ENCODE measurements at regions not wholly inside any gene's neighbourhood (a gene's known extent, or its start where the extent isn't known, plus 50 kb on each side); places are given as distances from the start of the nearest gene placed in this dataset.

GRCh38 chrX:109831326-109831985 lies 98.4 kb upstream of the ACSL4 start:
- ChIA-PET CTCF (interaction anchor here (1.0 to 2.0 kb wide), 5 partner anchors 11 to 119 kb away, joined by 3 to 7 read pairs (median 4); no protein-coding TSS in a partner anchor), POLR2A (interaction anchor here (1.3 to 1.5 kb wide), 2 partner anchors 16 to 98 kb away, joined by 4 to 6 read pairs; partner anchors contain the start of gene ACSL4)
- no peaks in the 10 kb centered on the region for H3K9me3 ChIP-seq
- TF ChIP-seq EP300 (IDR thresholded peaks at IDR 0.05): no peak
- TF ChIP-seq SMC3 (IDR thresholded peaks at IDR 0.05): no peak
- H3K27ac ChIP-seq: peak overlapping the region; percentile 54 to 61; a peak in 5 of 6 replicates
- H3K4me2 ChIP-seq: peak overlapping the region; percentile 74
- FAIRE-seq (no peak), DNase-seq (ENCODE audit: low read depth in 1 of 2, low spot score in 1 of 2) (no peak), ATAC-seq (no peak)
- peaks cover 41% of the 10 kb centered on the region for H3K4me1 ChIP-seq
- no peak overlapping the region for H3K4me3 ChIP-seq
- 60% methylated on average over 6 of the region's 6 CpGs for WGBS (ENCODE audit: missing lambda C conversion rate)

GRCh38 chrX:109839694-109840567 lies 106.9 kb upstream of the ACSL4 start:
- H3K4me2 ChIP-seq: peak overlapping the region; percentile 60
- no peaks in the 10 kb centered on the region for H3K9me3 ChIP-seq
- ATAC-seq (peak; percentile 74 to 79), FAIRE-seq (no peak), DNase-seq (ENCODE audit: low read depth in 1 of 2, low spot score in 1 of 2) (peak; percentile 15 to 16)
- ChIA-PET POLR2A (interaction anchor here (0.7 to 1.1 kb wide), 3 partner anchors 13 to 108 kb away, joined by 3 to 13 read pairs (median 4); no protein-coding TSS in a partner anchor), CTCF (interaction anchor here (0.9 to 2.5 kb wide), 3 partner anchors 17 to 110 kb away, joined by 4 to 16 read pairs (median 4); no protein-coding TSS in a partner anchor)
- H3K4me3 ChIP-seq: no peak overlapping the region
- peak overlapping the region; percentile 71 to 90 for H3K27ac ChIP-seq
- TF ChIP-seq ZSCAN20 (CRISPR knock-in tag; IDR thresholded peaks at IDR 0.05): no peak
- TF ChIP-seq HEYL (CRISPR knock-in tag; IDR thresholded peaks at IDR 0.05): no peak
- no peak for TF ChIP-seq PHF8 (IDR thresholded peaks at IDR 0.05; ENCODE audit: borderline replicate concordance, low read depth)
- no peak for TF ChIP-seq MYC (IDR thresholded peaks at IDR 0.05; ENCODE audit: borderline replicate concordance, low read length)
- TF ChIP-seq RARB (CRISPR knock-in tag; IDR thresholded peaks at IDR 0.05): no peak
- no peak for TF ChIP-seq E2F6 (IDR thresholded peaks at IDR 0.05; ENCODE audit: borderline replicate concordance, low read depth)
- TF ChIP-seq PBX3 (IDR thresholded peaks at IDR 0.05): no peak
- no peak for TF ChIP-seq ZC3H11A (IDR thresholded peaks at IDR 0.05)
- no peak for TF ChIP-seq EHMT2 (IDR thresholded peaks at IDR 0.05; ENCODE audit: low read depth)
- TF ChIP-seq HOXA7 (CRISPR knock-in tag; IDR thresholded peaks at IDR 0.05): no peak
- TF ChIP-seq RFX5 (IDR thresholded peaks at IDR 0.05): no peak
- no peak for TF ChIP-seq FOSL2 (IDR thresholded peaks at IDR 0.05)
- no peak for TF ChIP-seq FOSL2 (CRISPR knock-in tag; IDR thresholded peaks at IDR 0.05)
- no peak for TF ChIP-seq USF2 (IDR thresholded peaks at IDR 0.05)
- TF ChIP-seq CHD2 (IDR thresholded peaks at IDR 0.05; ENCODE audit: low read length, partially characterized antibody): no peak
- no peak for TF ChIP-seq CHD4 (IDR thresholded peaks at IDR 0.05; ENCODE audit: borderline replicate concordance)
- 67% methylated on average over 13 of the region's 13 CpGs for WGBS (ENCODE audit: missing lambda C conversion rate)
- peaks cover 36% of the 10 kb centered on the region for H3K4me1 ChIP-seq

- H3K9me3 ChIP-seq: no peaks in the 10 kb centered on the region
- peak overlapping the region; percentile 60 for H3K4me2 ChIP-seq
- peak overlapping the region; percentile 71 to 90 for H3K27ac ChIP-seq
- ATAC-seq (peak; percentile 91), FAIRE-seq (peak; percentile 23), DNase-seq (ENCODE audit: low read depth in 1 of 2, low spot score in 1 of 2) (peak; percentile 31 to 69)
- H3K4me1 ChIP-seq: peaks cover 36% of the 10 kb centered on the region
- ChIA-PET CTCF (interaction anchor here (0.9 to 2.5 kb wide), 2 partner anchors 16 to 111 kb away, joined by 4 to 16 read pairs; no protein-coding TSS in a partner anchor), POLR2A (interaction anchor here (0.7 to 1.1 kb wide), 3 partner anchors 13 to 108 kb away, joined by 3 to 13 read pairs (median 4); no protein-coding TSS in a partner anchor)
- WGBS (ENCODE audit: missing lambda C conversion rate): 34% methylated on average over 3 of the region's 3 CpGs
- no peak overlapping the region for H3K4me3 ChIP-seq
- TF ChIP-seq BHLHE40 (IDR thresholded peaks at IDR 0.05; ENCODE audit: low read depth, low read length) (no peak), ESRRA (IDR thresholded peaks at IDR 0.05; ENCODE audit: borderline replicate concordance, low read length) (no peak), MAFK (IDR thresholded peaks at IDR 0.05; ENCODE audit: partially characterized antibody) (peak; percentile 33), RAD21 (conservative IDR thresholded peaks at IDR 0.05 in 1 of 2, IDR thresholded peaks at IDR 0.05 in 1 of 2) (peak in 1 of 2 experiments; percentile 32; a peak in 2 of 5 replicates), HEYL (CRISPR knock-in tag; IDR thresholded peaks at IDR 0.05) (no peak), ZC3H11A (IDR thresholded peaks at IDR 0.05) (no peak), MAZ (IDR thresholded peaks at IDR 0.05; ENCODE audit: borderline replicate concordance, low read depth, low read length) (no peak), GATA3 (IDR thresholded peaks at IDR 0.05; ENCODE audit: borderline replicate concordance) (peak; percentile 26; the same call in 1 of the 2 replicates), JUNB (IDR thresholded peaks at IDR 0.05) (peak; percentile 60), MAX (IDR thresholded peaks at IDR 0.05) (peak; percentile 33; the same call in 1 of the 2 replicates), HOXB13 (CRISPR knock-in tag; IDR thresholded peaks at IDR 0.05; ENCODE audit: low read depth) (no peak)
Measured at GRCh38 chrX:109840585-109840984, 107.5 kb upstream of the ACSL4 start.
